Fibroblast of lung (primary cell): ENCODE measurements at regions not wholly inside any gene's neighbourhood (a gene's known extent, or its start where the extent isn't known, plus 50 kb on each side); places are given as distances from the start of the nearest gene placed in this dataset.

Source experiments
- EZH2 ChIP-seq: IDR thresholded peaks from 2 replicates; pipeline ENCODE4 v1.5.1; 2012; ENCODE audit warnings: low read length, control low read depth, mild to moderate bottlenecking; ENCODE audit errors: missing control alignments
- TF ChIP-seq, protein P1 (sequence below), 2 donors: IDR thresholded peaks in 1 of 2; conservative IDR thresholded peaks in 1 of 2; 1 replicate in 1 of 2; 2 replicates in 1 of 2; pipeline ENCODE4 v1.5.1; 2011 to 2012; ENCODE audit warnings: low read length in 2 of 2, control low read depth in 1 of 2, inconsistent platforms in 1 of 2, low read depth in 1 of 2, mild to moderate bottlenecking in 1 of 2

GRCh38 chr12:45502481-45503128 is 226.9 kb upstream of the ARID2 start:
- TF ChIP-seq, protein P1, sequence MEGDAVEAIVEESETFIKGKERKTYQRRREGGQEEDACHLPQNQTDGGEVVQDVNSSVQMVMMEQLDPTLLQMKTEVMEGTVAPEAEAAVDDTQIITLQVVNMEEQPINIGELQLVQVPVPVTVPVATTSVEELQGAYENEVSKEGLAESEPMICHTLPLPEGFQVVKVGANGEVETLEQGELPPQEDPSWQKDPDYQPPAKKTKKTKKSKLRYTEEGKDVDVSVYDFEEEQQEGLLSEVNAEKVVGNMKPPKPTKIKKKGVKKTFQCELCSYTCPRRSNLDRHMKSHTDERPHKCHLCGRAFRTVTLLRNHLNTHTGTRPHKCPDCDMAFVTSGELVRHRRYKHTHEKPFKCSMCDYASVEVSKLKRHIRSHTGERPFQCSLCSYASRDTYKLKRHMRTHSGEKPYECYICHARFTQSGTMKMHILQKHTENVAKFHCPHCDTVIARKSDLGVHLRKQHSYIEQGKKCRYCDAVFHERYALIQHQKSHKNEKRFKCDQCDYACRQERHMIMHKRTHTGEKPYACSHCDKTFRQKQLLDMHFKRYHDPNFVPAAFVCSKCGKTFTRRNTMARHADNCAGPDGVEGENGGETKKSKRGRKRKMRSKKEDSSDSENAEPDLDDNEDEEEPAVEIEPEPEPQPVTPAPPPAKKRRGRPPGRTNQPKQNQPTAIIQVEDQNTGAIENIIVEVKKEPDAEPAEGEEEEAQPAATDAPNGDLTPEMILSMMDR (conservative IDR thresholded peaks at IDR 0.05 in 1 of 2, IDR thresholded peaks at IDR 0.05 in 1 of 2; ENCODE audit: low read depth in 1 of 2, low read length in 2 of 2), result no peak
- TF ChIP-seq EZH2, result no peak
